SK-N-MC (cell line): ENCODE measurements at regions not wholly inside any gene's neighbourhood (a gene's known extent, or its start where the extent isn't known, plus 50 kb on each side); places are given as distances from the start of the nearest gene placed in this dataset.

Experiments
- DNase-seq: peaks from one replicate; pipeline ENCODE4 v3.0.0-alpha.2; 2011; ENCODE audit warnings: low read depth, low spot score
- H3K27ac ChIP-seq: fragments of 200-600 bp; sonication (generic); 2 replicates; pipeline ENCODE4 v1.5.1; 2016; ENCODE audit warnings: mixed run types
- H3K36me3 ChIP-seq: fragments of 200-600 bp; sonication (generic); 2 replicates; pipeline ENCODE4 v1.6.1; 2017; ENCODE audit warnings: antibody characterized with exemption, low read length, mixed read lengths; ENCODE audit not compliant: insufficient read depth
- H3K4me3 ChIP-seq: fragments of 200-600 bp; sonication (generic); 2 replicates; pipeline ENCODE4 v1.5.1; 2016
- H3K9ac ChIP-seq: fragments of 200-600 bp; sonication (generic); 2 replicates; pipeline ENCODE4 v1.8.0; 2017; ENCODE audit warnings: mixed run types, mixed read lengths; ENCODE audit not compliant: insufficient read length
- H3K9me3 ChIP-seq: fragments of 200-600 bp; sonication (generic); 2 replicates; pipeline ENCODE4 v1.6.1; 2017; ENCODE audit warnings: low read depth, mild to moderate bottlenecking, antibody characterized with exemption, low read length, moderate library complexity, mixed read lengths
- EZH2 ChIP-seq: fragments of 200-600 bp; sonication (generic); IDR thresholded peaks from one replicate; pipeline ENCODE4 v1.6.1; 2017; ENCODE audit warnings: antibody characterized with exemption
- FOXP2 ChIP-seq: optimal IDR thresholded peaks from 2 replicates; pipeline ENCODE3; 2011; ENCODE audit warnings: mild to moderate bottlenecking, moderate library complexity; ENCODE audit not compliant: insufficient read depth; ENCODE audit errors: extremely low read length, control extremely low read depth
- POLR2AphosphoS5 ChIP-seq: IDR thresholded peaks from 2 replicates; pipeline ENCODE4 v1.6.1; 2012; ENCODE audit warnings: mild to moderate bottlenecking, low read depth, low read length, borderline replicate concordance

- no peaks in the 10 kb centered on the region for H3K9me3 ChIP-seq
- TF ChIP-seq EZH2 (no peak), FOXP2 (no peak), POLR2AphosphoS5 (no peak)
- no peak for DNase-seq
- H3K27ac ChIP-seq, result no peak overlapping the region
- no peak overlapping the region for H3K9ac ChIP-seq
- H3K36me3 ChIP-seq, result no peaks in the 10 kb centered on the region
- H3K4me3 ChIP-seq, result no peak overlapping the region
These were observed 340.2 kb downstream of the LRIG3 start for GRCh38 chr12:58580095-58580494.

DNA sequence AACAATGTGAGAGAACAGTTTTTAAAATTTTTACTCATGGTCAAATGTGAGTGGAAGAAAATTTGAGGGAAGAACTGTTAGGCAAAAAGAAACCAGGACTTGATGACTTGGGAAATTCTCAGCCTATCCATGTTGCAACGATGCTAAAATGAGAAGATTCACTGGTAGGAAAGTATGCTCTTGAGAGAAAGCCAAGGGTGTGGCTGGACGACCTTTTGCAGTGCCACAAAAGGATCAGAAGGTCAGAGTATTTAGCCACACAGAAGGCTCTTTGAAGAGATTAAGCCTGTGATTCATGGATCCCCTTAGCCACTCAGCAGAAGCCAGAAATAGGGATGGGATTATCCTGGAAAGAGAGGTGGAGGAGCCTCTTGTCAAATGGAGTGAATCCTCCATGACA, 336.8 kb downstream of the LRIG3 start:
- TF ChIP-seq EZH2 (no peak), FOXP2 (no peak), POLR2AphosphoS5 (no peak)
- H3K9me3 ChIP-seq, result no peaks in the 10 kb centered on the region
- no peak for DNase-seq
- H3K36me3 ChIP-seq, result no peaks in the 10 kb centered on the region
- no peak overlapping the region for H3K27ac ChIP-seq
- no peak overlapping the region for H3K4me3 ChIP-seq
- H3K9ac ChIP-seq, result no peak overlapping the region

GRCh38 chr12:58583940-58584339, 336.4 kb downstream of the LRIG3 start:
- no peaks in the 10 kb centered on the region for H3K36me3 ChIP-seq
- no peak for DNase-seq
- TF ChIP-seq FOXP2, result no peak
- no peak for TF ChIP-seq POLR2AphosphoS5
- no peak overlapping the region for H3K4me3 ChIP-seq
- no peak overlapping the region for H3K27ac ChIP-seq
- H3K9ac ChIP-seq, result no peak overlapping the region
- no peaks in the 10 kb centered on the region for H3K9me3 ChIP-seq

- no peak for DNase-seq
- Histone ChIP-seq H3K36me3 (no peaks in the 10 kb centered on the region), H3K4me3 (no peak overlapping the region), H3K9me3 (no peaks in the 10 kb centered on the region), H3K9ac (no peak overlapping the region), H3K27ac (no peak overlapping the region)
- TF ChIP-seq FOXP2, result no peak
- no peak for TF ChIP-seq POLR2AphosphoS5
- TF ChIP-seq EZH2, result no peak
These were observed 335.4 kb downstream of the LRIG3 start for GRCh38 chr12:58584880-58585279.

DNA sequence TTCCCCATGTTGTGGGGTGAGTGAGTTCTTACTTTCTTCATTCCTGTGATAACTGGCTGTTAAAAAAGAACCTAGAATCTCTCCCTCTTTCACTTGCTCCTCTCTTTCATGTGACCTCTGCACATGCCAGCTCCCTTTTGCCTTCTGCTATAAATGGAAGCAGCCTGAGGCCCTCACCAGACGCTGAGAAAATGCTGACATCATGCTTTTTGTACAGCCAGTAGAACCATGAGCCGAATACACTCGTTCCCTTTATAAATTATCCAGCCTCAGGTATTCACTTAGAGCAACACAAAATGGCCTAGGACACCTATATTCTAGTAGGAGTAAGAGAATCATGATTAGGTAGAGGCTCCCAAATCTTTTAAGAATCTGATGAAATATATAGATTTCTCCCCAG, 333.5 kb downstream of the LRIG3 start:
- Histone ChIP-seq H3K27ac (no peak overlapping the region), H3K9me3 (no peaks in the 10 kb centered on the region), H3K4me3 (no peak overlapping the region), H3K36me3 (no peaks in the 10 kb centered on the region), H3K9ac (no peak overlapping the region)
- TF ChIP-seq FOXP2, result no peak
- no peak for TF ChIP-seq EZH2
- TF ChIP-seq POLR2AphosphoS5, result no peak
- DNase-seq, result no peak

GRCh38 chr12:58588770-58589169, 331.5 kb downstream of the LRIG3 start:
- TF ChIP-seq EZH2, result no peak
- TF ChIP-seq FOXP2, result no peak
- no peak for TF ChIP-seq POLR2AphosphoS5
- Histone ChIP-seq H3K36me3 (no peaks in the 10 kb centered on the region), H3K9me3 (no peaks in the 10 kb centered on the region), H3K4me3 (no peak overlapping the region), H3K9ac (no peak overlapping the region), H3K27ac (no peak overlapping the region)
- no peak for DNase-seq

DNA sequence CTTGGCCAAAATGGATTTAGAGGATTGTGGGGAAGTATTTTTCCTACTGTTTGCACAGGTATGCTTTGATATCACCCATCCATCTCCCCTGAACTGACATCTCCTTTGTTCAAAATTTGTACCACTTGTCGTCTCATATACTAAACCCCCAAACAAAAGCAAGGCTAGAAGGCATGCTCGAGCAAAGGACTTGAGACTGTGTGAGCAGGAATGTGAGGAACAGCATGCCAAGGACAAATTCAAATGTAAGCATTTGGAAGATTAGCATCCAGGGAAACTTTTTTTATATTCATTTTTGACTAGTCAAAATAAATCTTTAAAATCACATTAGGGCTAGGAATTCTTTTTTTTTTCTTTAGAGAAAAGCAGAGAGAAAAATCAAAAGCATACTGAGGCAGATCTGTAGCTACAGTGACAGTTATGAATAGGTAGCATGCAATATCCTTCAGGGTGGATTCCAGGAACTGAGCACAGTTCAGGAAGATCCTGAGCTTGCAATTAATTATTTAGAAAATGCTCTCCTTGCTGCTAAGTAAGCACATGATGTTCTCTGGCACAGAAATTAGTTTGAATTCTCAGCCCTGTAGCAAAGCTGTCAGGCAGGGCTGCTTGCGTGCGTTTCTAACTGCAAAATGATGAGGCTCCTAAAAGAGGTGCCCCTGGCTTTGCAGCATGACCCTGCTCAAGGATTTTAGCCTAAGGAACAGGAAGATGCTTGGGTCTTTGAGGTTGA, 327.7 kb downstream of the LRIG3 start:
- H3K36me3 ChIP-seq, result no peaks in the 10 kb centered on the region

GRCh38 chr12:58593557-58594304, 326.6 kb downstream of the LRIG3 start:
- no peak for TF ChIP-seq EZH2
- TF ChIP-seq FOXP2, result no peak
- TF ChIP-seq POLR2AphosphoS5, result no peak
- Histone ChIP-seq H3K9ac (no peak overlapping the region), H3K27ac (no peak overlapping the region), H3K4me3 (no peak overlapping the region), H3K36me3 (no peaks in the 10 kb centered on the region), H3K9me3 (no peaks in the 10 kb centered on the region)
- DNase-seq, result no peak

More for the DNA sequence above, 327.7 kb downstream of the LRIG3 start:
- TF ChIP-seq EZH2 (no peak), POLR2AphosphoS5 (no peak), FOXP2 (no peak)
- Histone ChIP-seq H3K4me3 (no peak overlapping the region), H3K9ac (no peak overlapping the region), H3K9me3 (no peaks in the 10 kb centered on the region), H3K27ac (no peak overlapping the region; the same call in 1 of the 2 replicates)
- DNase-seq, result no peak

DNA sequence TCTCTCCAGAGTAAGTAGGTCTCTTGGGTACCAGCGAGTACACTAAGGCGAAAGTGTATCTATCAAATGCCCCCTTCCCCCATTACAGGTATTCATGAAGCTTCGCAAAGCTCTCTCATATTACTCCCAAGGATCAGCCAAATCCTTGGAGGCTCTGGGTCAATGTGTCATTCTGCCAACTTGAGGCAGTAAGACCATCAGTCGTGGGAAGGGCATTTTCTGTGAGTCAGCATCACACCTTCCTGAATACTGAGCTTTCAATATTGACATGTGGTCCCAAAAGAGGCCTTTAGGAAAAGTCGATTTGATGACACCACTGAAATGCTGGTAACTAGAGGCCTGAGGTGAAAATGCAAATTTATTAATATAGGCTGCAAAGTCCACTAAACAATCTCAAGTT, 323.9 kb downstream of the LRIG3 start:
- no peak overlapping the region for H3K4me3 ChIP-seq
- no peak overlapping the region for H3K9ac ChIP-seq
- no peak for TF ChIP-seq FOXP2
- TF ChIP-seq POLR2AphosphoS5, result no peak
- no peak for TF ChIP-seq EZH2
- no peak for DNase-seq
- no peak overlapping the region for H3K27ac ChIP-seq
- H3K9me3 ChIP-seq, result no peaks in the 10 kb centered on the region; the same call in 1 of the 2 replicates
- H3K36me3 ChIP-seq, result no peaks in the 10 kb centered on the region
